Nephron (organoid): ENCODE measurements at regions not wholly inside any gene's neighbourhood (a gene's known extent, or its start where the extent isn't known, plus 50 kb on each side); places are given as distances from the start of the nearest gene placed in this dataset.

ENCODE experiments used
- H3K27ac Mint-ChIP-seq, 3 experiments: 2 replicates each; pipeline ENCODE4 v1.8.0; 2020; ENCODE audit warnings: mixed read lengths in 3 of 3, mild to moderate bottlenecking in 2 of 3, moderate library complexity in 1 of 3
- H3K27me3 Mint-ChIP-seq: 2 replicates; pipeline ENCODE4 v1.8.0; 2021; ENCODE audit warnings: low read depth, mild to moderate bottlenecking, moderate library complexity, mixed read lengths
- H3K36me3 Mint-ChIP-seq: 2 replicates; pipeline ENCODE4 v1.8.0; 2020; ENCODE audit warnings: low read depth, mixed read lengths
- H3K4me1 Mint-ChIP-seq: 2 replicates; pipeline ENCODE4 v1.8.0; 2020; ENCODE audit warnings: mixed read lengths
- H3K4me3 Mint-ChIP-seq, 3 experiments: 2 replicates each; pipeline ENCODE4 v1.8.0; 2020; ENCODE audit warnings: mild to moderate bottlenecking in 3 of 3, mixed read lengths in 3 of 3, moderate library complexity in 2 of 3
- H3K9me3 Mint-ChIP-seq: 2 replicates; pipeline ENCODE4 v1.8.0; 2020; ENCODE audit warnings: mixed read lengths
- TF ChIP-seq, protein P1 (sequence below), 3 experiments: fragments of 200-600 bp; sonication (generic); IDR thresholded peaks; one replicate each; pipeline ENCODE4 v1.5.0; 2021; ENCODE audit warnings: antibody characterized with exemption in 3 of 3; ENCODE audit not compliant: unreplicated experiment in 3 of 3

DNA sequence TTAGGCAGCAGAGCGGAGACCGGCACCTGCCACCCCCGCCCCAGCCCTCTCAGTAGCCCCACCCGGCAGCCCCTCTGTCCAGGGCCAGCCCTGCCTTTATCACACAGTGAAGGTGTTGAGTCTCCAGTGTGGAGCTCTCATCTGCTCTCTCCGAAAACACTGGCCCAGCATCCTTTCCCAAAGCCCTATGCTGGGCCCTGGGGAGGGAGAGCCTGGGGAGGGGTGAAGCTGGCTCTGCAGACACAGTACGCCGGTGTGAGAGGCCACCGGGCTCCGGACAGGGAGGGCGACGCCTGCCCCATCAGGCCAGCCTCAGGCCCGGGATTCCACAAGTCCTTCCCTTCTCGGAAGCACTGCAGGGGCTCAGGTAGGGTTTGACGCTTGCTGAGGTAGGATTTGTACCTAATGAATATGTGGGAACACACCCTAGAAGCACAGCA, 186.9 kb downstream of the ERMARD start:
- peaks cover 52% of the 10 kb centered on the region for H3K4me1 Mint-ChIP-seq
- peaks cover 14% of the 10 kb centered on the region for H3K9me3 Mint-ChIP-seq
- TF ChIP-seq, protein P1, sequence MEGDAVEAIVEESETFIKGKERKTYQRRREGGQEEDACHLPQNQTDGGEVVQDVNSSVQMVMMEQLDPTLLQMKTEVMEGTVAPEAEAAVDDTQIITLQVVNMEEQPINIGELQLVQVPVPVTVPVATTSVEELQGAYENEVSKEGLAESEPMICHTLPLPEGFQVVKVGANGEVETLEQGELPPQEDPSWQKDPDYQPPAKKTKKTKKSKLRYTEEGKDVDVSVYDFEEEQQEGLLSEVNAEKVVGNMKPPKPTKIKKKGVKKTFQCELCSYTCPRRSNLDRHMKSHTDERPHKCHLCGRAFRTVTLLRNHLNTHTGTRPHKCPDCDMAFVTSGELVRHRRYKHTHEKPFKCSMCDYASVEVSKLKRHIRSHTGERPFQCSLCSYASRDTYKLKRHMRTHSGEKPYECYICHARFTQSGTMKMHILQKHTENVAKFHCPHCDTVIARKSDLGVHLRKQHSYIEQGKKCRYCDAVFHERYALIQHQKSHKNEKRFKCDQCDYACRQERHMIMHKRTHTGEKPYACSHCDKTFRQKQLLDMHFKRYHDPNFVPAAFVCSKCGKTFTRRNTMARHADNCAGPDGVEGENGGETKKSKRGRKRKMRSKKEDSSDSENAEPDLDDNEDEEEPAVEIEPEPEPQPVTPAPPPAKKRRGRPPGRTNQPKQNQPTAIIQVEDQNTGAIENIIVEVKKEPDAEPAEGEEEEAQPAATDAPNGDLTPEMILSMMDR (IDR thresholded peaks at IDR 0.05; ENCODE audit: unreplicated experiment in 3 of 3), result no peak
- peaks cover 60% of the 10 kb centered on the region for H3K27me3 Mint-ChIP-seq
- no peak overlapping the region for H3K4me3 Mint-ChIP-seq
- peaks cover 4% of the 10 kb centered on the region for H3K36me3 Mint-ChIP-seq
- no peak overlapping the region for H3K27ac Mint-ChIP-seq

DNA sequence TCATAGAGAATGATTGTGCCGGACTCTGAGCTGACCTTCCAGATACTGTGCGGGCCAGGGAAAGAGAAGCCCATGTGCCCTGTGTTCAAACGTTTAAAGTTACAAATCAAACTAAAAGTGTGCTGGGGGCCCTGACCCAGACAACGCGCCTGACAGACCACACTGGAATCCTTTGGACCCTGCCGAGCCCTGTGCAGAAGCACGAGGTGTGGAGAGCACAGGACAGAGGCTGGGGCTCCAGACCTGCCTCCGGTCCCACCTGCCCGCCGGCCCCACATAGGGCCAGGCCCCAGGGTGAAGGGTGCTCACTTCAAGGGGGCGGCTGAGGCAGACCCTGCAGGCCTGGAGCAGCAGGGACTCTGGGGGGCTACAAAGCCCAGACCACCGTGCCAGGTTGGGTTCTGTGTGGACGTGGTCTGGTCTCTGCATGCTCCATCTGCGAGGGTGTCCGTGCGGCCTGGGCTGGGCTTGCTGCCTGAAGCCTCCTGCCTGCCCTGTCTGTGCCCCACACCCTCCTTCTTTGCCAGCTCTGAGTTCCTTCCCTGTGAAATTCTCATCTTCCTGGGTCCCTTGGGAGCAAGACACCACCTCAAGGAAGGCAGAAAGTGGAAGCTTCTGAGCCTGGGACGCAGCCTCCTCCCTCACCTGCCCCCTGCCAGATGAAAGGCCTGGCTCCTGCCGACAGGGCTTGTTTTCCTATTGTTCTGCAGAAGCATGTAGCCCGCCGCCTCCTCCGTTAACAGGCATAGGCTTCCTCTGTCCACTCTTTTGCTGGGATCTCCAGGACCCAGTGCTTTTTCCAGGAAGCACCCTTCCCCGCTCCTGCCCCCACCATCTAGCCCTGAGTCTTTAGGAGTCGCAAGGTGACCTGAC, 186.2 kb downstream of the ERMARD start:
- peaks cover 57% of the 10 kb centered on the region for H3K27me3 Mint-ChIP-seq
- H3K4me3 Mint-ChIP-seq, result no peak overlapping the region
- TF ChIP-seq, protein P1 (IDR thresholded peaks at IDR 0.05; ENCODE audit: unreplicated experiment in 3 of 3), result no peak
- H3K4me1 Mint-ChIP-seq, result peaks cover 59% of the 10 kb centered on the region
- peak overlapping the region in 1 of 3 experiments; percentile 31 for H3K27ac Mint-ChIP-seq
- peaks cover 4% of the 10 kb centered on the region for H3K36me3 Mint-ChIP-seq
- H3K9me3 Mint-ChIP-seq, result peaks cover 12% of the 10 kb centered on the region

GRCh38 chr6:169936355-169936975, 185.0 kb downstream of the ERMARD start:
- Mint-ChIP-seq H3K4me3 (no peak overlapping the region), H3K27me3 (peaks cover 55% of the 10 kb centered on the region), H3K36me3 (no peaks in the 10 kb centered on the region)

GRCh38 chr6:169935861-169936260, 184.4 kb downstream of the ERMARD start:
- Mint-ChIP-seq H3K27me3 (peaks cover 50% of the 10 kb centered on the region), H3K4me3 (no peak overlapping the region), H3K27ac (peak overlapping the region in 2 of 3 experiments; percentile 32 to 56), H3K36me3 (no peaks in the 10 kb centered on the region), H3K9me3 (peaks cover 3% of the 10 kb centered on the region), H3K4me1 (peaks cover 62% of the 10 kb centered on the region)
- TF ChIP-seq, protein P1 (IDR thresholded peaks at IDR 0.05; ENCODE audit: unreplicated experiment in 3 of 3), result no peak

More at GRCh38 chr6:169936355-169936975, 185.0 kb downstream of the ERMARD start:
- Mint-ChIP-seq H3K4me1 (peaks cover 66% of the 10 kb centered on the region), H3K9me3 (peaks cover 6% of the 10 kb centered on the region), H3K27ac (no peak overlapping the region)
- TF ChIP-seq, protein P1 (IDR thresholded peaks at IDR 0.05; ENCODE audit: unreplicated experiment in 3 of 3), result no peak

- H3K9me3 Mint-ChIP-seq, result peaks cover 3% of the 10 kb centered on the region
- no peak overlapping the region for H3K4me3 Mint-ChIP-seq
- no peaks in the 10 kb centered on the region for H3K36me3 Mint-ChIP-seq
- H3K27me3 Mint-ChIP-seq, result peaks cover 51% of the 10 kb centered on the region
- H3K4me1 Mint-ChIP-seq, result peaks cover 57% of the 10 kb centered on the region
- TF ChIP-seq, protein P1 (IDR thresholded peaks at IDR 0.05; ENCODE audit: unreplicated experiment in 3 of 3), result no peak
- peak overlapping the region in 2 of 3 experiments; percentile 32 to 56 for H3K27ac Mint-ChIP-seq
These were observed 183.9 kb downstream of the ERMARD start for GRCh38 chr6:169935348-169935718.
